KOPT-K1 (cell line): ENCODE measurements at regions not wholly inside any gene's neighbourhood (a gene's known extent, or its start where the extent isn't known, plus 50 kb on each side); places are given as distances from the start of the nearest gene placed in this dataset.

Source experiments
- H3K27ac ChIP-seq: fragments of 200-600 bp; sonication (generic); 2 replicates; pipeline ENCODE4 v1.5.1; 2016; ENCODE audit warnings: antibody characterized with exemption, mild to moderate bottlenecking, low read depth, low read length; ENCODE audit not compliant: poor library complexity, severe bottlenecking
- H3K36me3 ChIP-seq: fragments of 200-600 bp; sonication (generic); 2 replicates; pipeline ENCODE4 v1.5.1; 2017; ENCODE audit warnings: antibody characterized with exemption, mild to moderate bottlenecking, low read length, moderate library complexity; ENCODE audit not compliant: insufficient read depth
- H3K9me3 ChIP-seq: fragments of 200-600 bp; sonication (generic); 2 replicates; pipeline ENCODE4 v1.5.1; 2017; ENCODE audit warnings: antibody characterized with exemption, low read length, mild to moderate bottlenecking; ENCODE audit not compliant: insufficient read depth, poor library complexity, severe bottlenecking

- Histone ChIP-seq H3K27ac (no peak overlapping the region), H3K36me3 (no peaks in the 10 kb centered on the region), H3K9me3 (no peaks in the 10 kb centered on the region)
Measured at GRCh38 chr13:103190841-103191240, 124.6 kb upstream of the SLC10A2 start.

DNA sequence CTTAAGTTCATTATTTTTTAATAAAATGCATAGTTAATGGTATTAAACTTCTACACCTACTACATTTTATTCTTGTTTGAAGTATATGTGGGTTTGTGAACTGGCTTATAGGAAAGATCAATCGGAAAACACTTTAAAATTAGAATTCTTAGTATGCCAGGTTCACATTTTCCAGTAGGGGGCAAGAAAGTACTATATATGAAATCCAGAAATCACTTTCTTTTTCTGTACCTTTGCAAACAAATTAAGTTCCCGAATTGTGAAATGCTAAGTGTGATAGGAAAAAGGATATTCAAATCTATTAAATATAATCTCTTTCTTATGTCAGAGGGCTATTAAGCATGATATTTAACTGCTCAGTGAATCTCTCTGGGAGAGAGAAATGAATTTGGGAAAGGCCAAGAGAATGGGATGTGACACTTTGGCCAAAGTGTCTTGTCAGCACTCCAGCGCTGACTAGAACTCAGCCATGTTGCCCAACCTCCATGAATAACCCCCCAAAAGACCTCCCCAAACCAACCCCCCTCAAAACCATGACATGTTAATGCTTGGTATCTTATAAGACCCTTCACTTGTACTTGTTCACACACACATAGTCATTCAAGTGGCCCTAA, 122.6 kb upstream of the SLC10A2 start:
- no peaks in the 10 kb centered on the region for H3K9me3 ChIP-seq
- H3K36me3 ChIP-seq: no peaks in the 10 kb centered on the region
- H3K27ac ChIP-seq: no peak overlapping the region

DNA sequence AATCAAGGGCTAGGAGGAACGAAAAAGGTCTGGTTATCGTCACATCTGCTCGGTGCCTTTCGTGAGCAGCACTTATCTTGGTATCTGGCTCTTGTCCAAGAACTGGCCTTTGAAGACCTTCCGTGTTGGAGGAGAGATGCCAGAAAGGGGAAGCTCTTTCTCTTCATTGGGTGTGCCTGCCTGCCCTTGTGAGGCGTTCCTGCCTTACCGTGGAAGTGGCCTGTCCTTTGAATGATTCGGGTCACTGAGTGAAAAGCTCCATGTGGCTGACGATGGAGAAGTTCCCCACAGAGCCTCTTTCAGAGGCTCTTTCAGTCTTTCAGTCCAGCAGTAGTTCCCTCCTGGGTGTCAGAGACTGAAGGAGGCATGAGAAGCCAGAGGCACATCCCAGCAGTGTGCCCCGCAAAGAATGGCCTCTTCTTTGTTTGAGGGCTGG, 121.5 kb upstream of the SLC10A2 start:
- Histone ChIP-seq H3K9me3 (no peaks in the 10 kb centered on the region), H3K27ac (no peak overlapping the region), H3K36me3 (no peaks in the 10 kb centered on the region)

- Histone ChIP-seq H3K36me3 (no peaks in the 10 kb centered on the region), H3K27ac (no peak overlapping the region), H3K9me3 (no peaks in the 10 kb centered on the region)
Measured at GRCh38 chr13:103184413-103184812, 118.2 kb upstream of the SLC10A2 start.

- Histone ChIP-seq H3K36me3 (no peaks in the 10 kb centered on the region), H3K9me3 (no peaks in the 10 kb centered on the region), H3K27ac (no peak overlapping the region)
Measured at GRCh38 chr13:103178986-103179943, 113.0 kb upstream of the SLC10A2 start.

DNA sequence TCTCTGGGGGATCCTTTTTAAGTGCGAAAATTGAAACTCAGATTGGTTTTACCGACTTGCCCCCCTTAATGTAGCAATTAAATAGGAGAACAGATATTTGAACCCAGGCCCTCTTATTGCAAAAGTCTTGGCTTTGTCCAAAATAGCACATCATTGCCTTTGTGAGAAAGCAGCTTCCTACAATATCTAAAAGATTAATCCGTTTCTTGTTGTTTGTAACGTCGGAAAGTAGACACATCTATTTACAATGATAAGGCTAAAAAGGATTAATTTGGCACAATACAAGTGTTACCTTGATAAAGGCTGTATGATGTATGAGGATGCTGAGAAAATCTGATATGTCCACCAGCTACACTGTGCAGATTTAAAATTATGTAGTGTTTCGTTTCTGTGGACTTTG, 108.7 kb upstream of the SLC10A2 start:
- no peak overlapping the region for H3K27ac ChIP-seq
- no peaks in the 10 kb centered on the region for H3K36me3 ChIP-seq
- H3K9me3 ChIP-seq: no peaks in the 10 kb centered on the region

- Histone ChIP-seq H3K9me3 (no peaks in the 10 kb centered on the region), H3K36me3 (no peaks in the 10 kb centered on the region), H3K27ac (no peak overlapping the region)
Measured at GRCh38 chr13:103168901-103169508, 102.8 kb upstream of the SLC10A2 start.

- Histone ChIP-seq H3K27ac (no peak overlapping the region), H3K9me3 (no peaks in the 10 kb centered on the region), H3K36me3 (no peaks in the 10 kb centered on the region)
Measured at GRCh38 chr13:103164251-103164650, 98.0 kb upstream of the SLC10A2 start.

- no peaks in the 10 kb centered on the region for H3K36me3 ChIP-seq
- H3K9me3 ChIP-seq: no peaks in the 10 kb centered on the region
- H3K27ac ChIP-seq: no peak overlapping the region
Measured at GRCh38 chr13:103161476-103161875, 95.3 kb upstream of the SLC10A2 start.

DNA sequence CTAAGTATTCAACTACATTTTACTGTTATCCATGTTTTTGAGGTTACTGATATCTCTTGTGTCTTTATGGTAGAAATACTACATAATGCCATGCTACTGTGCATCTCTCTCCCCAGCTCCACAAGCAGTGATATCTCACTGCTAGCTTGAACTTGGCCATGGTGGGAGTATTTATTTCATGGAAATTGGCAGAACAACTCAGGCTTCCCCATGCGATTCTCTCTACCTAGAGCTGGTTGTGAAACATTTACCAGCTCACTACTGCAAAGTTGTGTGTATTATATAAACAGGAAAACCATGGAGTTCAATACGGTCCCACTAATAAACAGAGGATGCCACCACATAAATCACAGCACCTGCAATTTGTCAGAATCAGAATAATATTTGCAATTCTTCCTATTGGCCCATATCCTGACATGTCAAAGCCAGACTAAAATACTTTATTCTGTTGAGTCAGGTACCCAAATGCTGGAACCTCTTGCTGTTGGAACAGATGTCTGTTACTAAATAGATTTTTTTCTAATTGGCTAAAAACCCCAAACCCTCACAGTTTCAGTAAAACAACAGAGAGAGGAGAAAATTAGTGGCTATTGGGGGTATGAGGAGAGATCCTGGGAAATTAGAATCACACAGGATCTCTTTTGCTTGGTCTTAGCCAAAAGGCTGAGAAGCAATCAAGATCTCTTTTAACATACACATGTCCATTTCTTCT, 91.4 kb upstream of the SLC10A2 start:
- Histone ChIP-seq H3K9me3 (no peaks in the 10 kb centered on the region), H3K36me3 (no peaks in the 10 kb centered on the region), H3K27ac (no peak overlapping the region)

GRCh38 chr13:103157016-103157415, 90.8 kb upstream of the SLC10A2 start:
- H3K36me3 ChIP-seq: no peaks in the 10 kb centered on the region
- H3K9me3 ChIP-seq: no peaks in the 10 kb centered on the region
- H3K27ac ChIP-seq: no peak overlapping the region

- Histone ChIP-seq H3K27ac (no peak overlapping the region), H3K9me3 (no peaks in the 10 kb centered on the region), H3K36me3 (no peaks in the 10 kb centered on the region)
Measured at GRCh38 chr13:103156346-103156998, 90.3 kb upstream of the SLC10A2 start.

- Histone ChIP-seq H3K27ac (no peak overlapping the region), H3K9me3 (no peaks in the 10 kb centered on the region), H3K36me3 (no peaks in the 10 kb centered on the region)
Measured at GRCh38 chr13:103153466-103153865, 87.2 kb upstream of the SLC10A2 start.

- Histone ChIP-seq H3K36me3 (no peaks in the 10 kb centered on the region), H3K9me3 (no peaks in the 10 kb centered on the region), H3K27ac (no peak overlapping the region)
Measured at GRCh38 chr13:103147961-103148360, 81.7 kb upstream of the SLC10A2 start.
